GM03348 (cell line): ENCODE measurements at regions not wholly inside any gene's neighbourhood (a gene's known extent, or its start where the extent isn't known, plus 50 kb on each side); places are given as distances from the start of the nearest gene placed in this dataset.

ENCODE experiments used
- DNase-seq: peaks from one replicate; pipeline ENCODE4 v3.0.0; 2012; ENCODE audit warnings: low spot score

- no peak for DNase-seq
These were observed 142.3 kb upstream of the CPNE8 start for GRCh38 chr12:39047539-39048262.

- DNase-seq = no peak
These were observed 139.4 kb upstream of the CPNE8 start for GRCh38 chr12:39044754-39045153.

GRCh38 chr12:39043424-39043822 is 138.0 kb upstream of the CPNE8 start:
- no peak for DNase-seq

- no peak for DNase-seq
These were observed 134.9 kb upstream of the CPNE8 start for GRCh38 chr12:39040275-39040674.

GRCh38 chr12:39037115-39037514 is 131.7 kb upstream of the CPNE8 start:
- DNase-seq = no peak

- DNase-seq = no peak
These were observed 130.7 kb upstream of the CPNE8 start for GRCh38 chr12:39036105-39036504.

- DNase-seq = no peak
These were observed 128.4 kb upstream of the CPNE8 start for GRCh38 chr12:39033782-39034181.

GRCh38 chr12:39032448-39032847 is 127.1 kb upstream of the CPNE8 start:
- no peak for DNase-seq

GRCh38 chr12:39032034-39032433 is 126.6 kb upstream of the CPNE8 start:
- DNase-seq = no peak

GRCh38 chr12:39028382-39028781 is 123.0 kb upstream of the CPNE8 start:
- DNase-seq = no peak

GRCh38 chr12:39012870-39013269 is 107.5 kb upstream of the CPNE8 start:
- no peak for DNase-seq

- DNase-seq = no peak
These were observed 105.8 kb upstream of the CPNE8 start for GRCh38 chr12:39011166-39011565.

- DNase-seq = no peak
These were observed 105.0 kb upstream of the CPNE8 start for GRCh38 chr12:39010406-39010805.

GRCh38 chr12:39007619-39008018 is 102.2 kb upstream of the CPNE8 start:
- DNase-seq = no peak

GRCh38 chr12:39006286-39006685 is 100.9 kb upstream of the CPNE8 start:
- no peak for DNase-seq

- DNase-seq = no peak
These were observed 100.3 kb upstream of the CPNE8 start for GRCh38 chr12:39005671-39006070.

- no peak for DNase-seq
These were observed 98.3 kb upstream of the CPNE8 start for GRCh38 chr12:39003541-39004155.

- no peak for DNase-seq
These were observed 95.0 kb upstream of the CPNE8 start for GRCh38 chr12:39000370-39000769.

GRCh38 chr12:38998887-38999482 is 93.6 kb upstream of the CPNE8 start:
- no peak for DNase-seq

GRCh38 chr12:38995249-38995648 is 89.9 kb upstream of the CPNE8 start:
- no peak for DNase-seq

- no peak for DNase-seq
These were observed 80.6 kb upstream of the CPNE8 start for GRCh38 chr12:38985961-38986360.

GRCh38 chr12:38984388-38984787 is 79.0 kb upstream of the CPNE8 start:
- no peak for DNase-seq

- no peak for DNase-seq
These were observed 77.8 kb upstream of the CPNE8 start for GRCh38 chr12:38983117-38983571.
